ENCODE measurements at regions not wholly inside any gene's neighbourhood (a gene's known extent, or its start where the extent isn't known, plus 50 kb on each side); places are given as distances from the start of the nearest gene placed in this dataset.

- TF ChIP-seq, protein P1, sequence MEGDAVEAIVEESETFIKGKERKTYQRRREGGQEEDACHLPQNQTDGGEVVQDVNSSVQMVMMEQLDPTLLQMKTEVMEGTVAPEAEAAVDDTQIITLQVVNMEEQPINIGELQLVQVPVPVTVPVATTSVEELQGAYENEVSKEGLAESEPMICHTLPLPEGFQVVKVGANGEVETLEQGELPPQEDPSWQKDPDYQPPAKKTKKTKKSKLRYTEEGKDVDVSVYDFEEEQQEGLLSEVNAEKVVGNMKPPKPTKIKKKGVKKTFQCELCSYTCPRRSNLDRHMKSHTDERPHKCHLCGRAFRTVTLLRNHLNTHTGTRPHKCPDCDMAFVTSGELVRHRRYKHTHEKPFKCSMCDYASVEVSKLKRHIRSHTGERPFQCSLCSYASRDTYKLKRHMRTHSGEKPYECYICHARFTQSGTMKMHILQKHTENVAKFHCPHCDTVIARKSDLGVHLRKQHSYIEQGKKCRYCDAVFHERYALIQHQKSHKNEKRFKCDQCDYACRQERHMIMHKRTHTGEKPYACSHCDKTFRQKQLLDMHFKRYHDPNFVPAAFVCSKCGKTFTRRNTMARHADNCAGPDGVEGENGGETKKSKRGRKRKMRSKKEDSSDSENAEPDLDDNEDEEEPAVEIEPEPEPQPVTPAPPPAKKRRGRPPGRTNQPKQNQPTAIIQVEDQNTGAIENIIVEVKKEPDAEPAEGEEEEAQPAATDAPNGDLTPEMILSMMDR (conservative IDR thresholded peaks at IDR 0.05), result no peak
- no peak for TF ChIP-seq ZFX (IDR thresholded peaks at IDR 0.05)
Measured at GRCh38 chr7:88545663-88546062, 213.8 kb upstream of the ZNF804B start.
